ENCODE measurements at regions not wholly inside any gene's neighbourhood (a gene's known extent, or its start where the extent isn't known, plus 50 kb on each side); places are given as distances from the start of the nearest gene placed in this dataset.

DNA sequence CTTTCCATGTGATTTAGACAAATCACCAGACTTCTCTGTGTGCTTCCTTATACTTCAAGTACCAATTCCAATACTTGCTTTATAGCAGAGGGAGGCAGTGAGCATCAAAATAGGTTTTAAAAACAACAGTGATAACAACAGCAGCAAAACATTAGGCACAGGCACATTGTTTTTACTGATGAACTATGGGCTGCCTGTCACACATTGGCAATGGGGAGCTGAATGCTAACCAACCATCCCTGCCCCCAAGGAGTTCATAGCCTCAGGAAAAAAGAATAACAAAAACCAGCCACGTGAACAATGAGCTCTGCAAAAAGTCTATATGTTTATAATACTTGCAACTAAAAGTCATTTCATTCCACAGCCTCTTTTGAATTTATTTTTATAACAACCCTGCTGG, 287.9 kb upstream of the TRIB2 start:
- TF ChIP-seq, protein P1, sequence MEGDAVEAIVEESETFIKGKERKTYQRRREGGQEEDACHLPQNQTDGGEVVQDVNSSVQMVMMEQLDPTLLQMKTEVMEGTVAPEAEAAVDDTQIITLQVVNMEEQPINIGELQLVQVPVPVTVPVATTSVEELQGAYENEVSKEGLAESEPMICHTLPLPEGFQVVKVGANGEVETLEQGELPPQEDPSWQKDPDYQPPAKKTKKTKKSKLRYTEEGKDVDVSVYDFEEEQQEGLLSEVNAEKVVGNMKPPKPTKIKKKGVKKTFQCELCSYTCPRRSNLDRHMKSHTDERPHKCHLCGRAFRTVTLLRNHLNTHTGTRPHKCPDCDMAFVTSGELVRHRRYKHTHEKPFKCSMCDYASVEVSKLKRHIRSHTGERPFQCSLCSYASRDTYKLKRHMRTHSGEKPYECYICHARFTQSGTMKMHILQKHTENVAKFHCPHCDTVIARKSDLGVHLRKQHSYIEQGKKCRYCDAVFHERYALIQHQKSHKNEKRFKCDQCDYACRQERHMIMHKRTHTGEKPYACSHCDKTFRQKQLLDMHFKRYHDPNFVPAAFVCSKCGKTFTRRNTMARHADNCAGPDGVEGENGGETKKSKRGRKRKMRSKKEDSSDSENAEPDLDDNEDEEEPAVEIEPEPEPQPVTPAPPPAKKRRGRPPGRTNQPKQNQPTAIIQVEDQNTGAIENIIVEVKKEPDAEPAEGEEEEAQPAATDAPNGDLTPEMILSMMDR (IDR thresholded peaks at IDR 0.05) = no peak
- TF ChIP-seq POLR2A (IDR thresholded peaks at IDR 0.05) = no peak
